ENCODE measurements at regions not wholly inside any gene's neighbourhood (a gene's known extent, or its start where the extent isn't known, plus 50 kb on each side); places are given as distances from the start of the nearest gene placed in this dataset.
A peak's percentile ranks its signal among the peaks of the same experiment; 100 is the strongest.

DNA sequence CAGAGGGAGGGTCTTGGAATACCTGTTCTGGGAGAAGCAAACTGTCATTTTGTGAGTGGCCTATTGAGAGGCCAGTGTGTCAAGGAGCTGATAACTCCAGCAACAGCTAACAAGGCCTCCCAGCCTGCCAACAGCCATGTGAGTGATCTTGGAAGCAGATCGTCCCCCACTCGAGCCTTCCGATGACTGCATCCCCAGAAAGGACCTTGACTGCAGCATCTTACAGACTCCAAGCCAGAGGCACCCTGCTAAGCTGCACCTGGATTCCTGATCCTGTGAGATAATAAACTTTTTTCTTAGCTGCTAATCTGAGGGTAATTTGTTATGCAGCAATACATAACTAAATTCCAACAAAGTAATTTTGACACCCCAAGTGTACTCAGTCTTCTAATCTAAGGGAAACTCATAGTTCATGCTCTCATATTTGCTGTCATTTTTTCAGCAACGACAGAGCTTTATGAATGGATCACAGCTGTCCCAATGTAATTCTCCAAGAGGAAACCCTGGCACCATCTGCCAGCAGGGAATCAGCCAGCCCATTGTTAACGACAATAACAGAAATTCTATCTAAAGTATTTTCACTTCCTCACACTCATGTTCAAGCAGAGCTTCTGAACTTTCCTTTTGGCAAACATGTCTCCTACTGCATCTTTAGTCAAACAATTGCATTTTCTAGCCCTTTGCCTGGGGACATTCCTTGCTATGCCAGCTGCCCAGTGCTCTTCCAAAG lies 470.2 kb upstream of the BTBD3 start:
- H3K4me1 ChIP-seq (replicated peaks in 1 of 4; ENCODE audit: control insufficient read depth in 3 of 4, insufficient read depth in 4 of 4, low read length in 3 of 4) = peaks cover 1 to 23% (median 12%) of the 10 kb centered on the region in 4 experiments
- H2BK120ac ChIP-seq (replicated peaks; ENCODE audit: low read depth, low read length) = no peak overlapping the region
- ChIA-PET POLR2A (ENCODE audit: partially characterized antibody) (no interaction called here), CTCF (ENCODE audit: partially characterized antibody) (interaction anchor here (0.8 to 1.1 kb wide), 2 partner anchors 12 to 108 kb away, joined by 3 read pairs; no protein-coding TSS in a partner anchor)
- FAIRE-seq (no peak), DNase-seq (ENCODE audit: low read depth in 1 of 2, low spot score in 2 of 2) (no peak)
- H3K9me3 ChIP-seq (ENCODE audit: insufficient read depth in 2 of 2, low read depth in 1 of 2, low read length in 1 of 2) = no peaks in the 10 kb centered on the region
- no peaks in the 10 kb centered on the region; a peak in 1 of 8 replicates for H3K36me3 ChIP-seq (ENCODE audit: control insufficient read depth in 2 of 4, insufficient read depth in 4 of 4, low read length in 3 of 4)
- peak overlapping the region; percentile 57; the same call in 1 of the 2 replicates for H2BK5ac ChIP-seq (ENCODE audit: low read depth, low read length)
- peak overlapping the region in 1 of 2 experiments; percentile 22; a peak in 2 of 4 replicates for H3K4me2 ChIP-seq (ENCODE audit: insufficient read depth in 1 of 2, low read depth in 2 of 2, low read length in 2 of 2)
- H2AFZ ChIP-seq (ENCODE audit: low read length) = no peak overlapping the region
- no peak overlapping the region for H3K56ac ChIP-seq (replicated peaks; ENCODE audit: insufficient read length, low read depth, low read length)
- WGBS, 2 experiments (ENCODE audit: extremely low coverage in 1 of 2, insufficient coverage in 1 of 2, insufficient read length in 1 of 2, insufficient replicate concordance in 2 of 2, low coverage in 1 of 2, low lambda C conversion rate in 2 of 2, missing lambda C conversion rate in 1 of 2) = 52% methylated on average over 5 of the region's 5 CpGs; no CpG with 5 or more reads in 1 of the 2 experiments
- H3K27me3 ChIP-seq (replicated peaks in 1 of 4; ENCODE audit: control insufficient read depth in 3 of 4, extremely low read depth in 1 of 4, insufficient read depth in 3 of 4, low read length in 3 of 4) = no peaks in the 10 kb centered on the region
- H2BK12ac ChIP-seq (ENCODE audit: low read depth, low read length) = peak overlapping the region; percentile 72; the same call in 1 of the 2 replicates
- H3K4ac ChIP-seq (replicated peaks; ENCODE audit: insufficient read length, low read depth, low read length) = peak overlapping the region; percentile 47
- H4K91ac ChIP-seq (replicated peaks; ENCODE audit: insufficient read length, low read length) = no peak overlapping the region
- no peaks in the 10 kb centered on the region for H3K79me1 ChIP-seq (ENCODE audit: low read depth, low read length)
- no peak overlapping the region for H4K5ac ChIP-seq (ENCODE audit: insufficient read length, low read depth, low read length)
- H4K8ac ChIP-seq (ENCODE audit: extremely low read depth, insufficient read depth, low read length) = no peak overlapping the region
- H3K9ac ChIP-seq (replicated peaks in 1 of 4; ENCODE audit: extremely low read depth in 1 of 4, low read depth in 3 of 4, low read length in 3 of 4) = no peak overlapping the region
- H3K14ac ChIP-seq (ENCODE audit: insufficient read length) = no peak overlapping the region
- H2BK20ac ChIP-seq (ENCODE audit: low read length) = 0 out of 2 replicates have a peak overlapping the region, but pooled peaks have one; percentile 56
- H3K23ac ChIP-seq (ENCODE audit: insufficient read length) = no peak overlapping the region
- H3K18ac ChIP-seq (ENCODE audit: extremely low read depth, low read length) = peak overlapping the region; percentile 73
- H2BK15ac ChIP-seq (ENCODE audit: low read length) = no peak overlapping the region
- H3K4me3 ChIP-seq (ENCODE audit: extremely low read depth in 1 of 4, insufficient read depth in 2 of 4, low read depth in 3 of 4, low read length in 4 of 4) = no peak overlapping the region
- H3K79me2 ChIP-seq (ENCODE audit: control insufficient read depth in 1 of 2, insufficient read depth in 2 of 2, low read length in 2 of 2) = no peaks in the 10 kb centered on the region
- no peak overlapping the region for H2AK5ac ChIP-seq (ENCODE audit: low read depth, low read length)
- no peaks in the 10 kb centered on the region for H4K20me1 ChIP-seq (replicated peaks in 1 of 2; ENCODE audit: control insufficient read depth in 1 of 2, insufficient read depth in 2 of 2, low read length in 2 of 2)
- H3K27ac ChIP-seq (ENCODE audit: low read depth, low read length) = no peak overlapping the region; the same call in 1 of the 2 replicates
- no peaks in the 10 kb centered on the region for H3K23me2 ChIP-seq (ENCODE audit: low read depth, low read length)
- TF ChIP-seq CEBPB (IDR thresholded peaks at IDR 0.05; ENCODE audit: low read depth, low read length) (no peak), SRF (IDR thresholded peaks at IDR 0.05; ENCODE audit: low read depth, low read length) (no peak), GABPA (IDR thresholded peaks at IDR 0.05; ENCODE audit: borderline replicate concordance, insufficient read depth, low read length) (no peak), YY1 (IDR thresholded peaks at IDR 0.05; ENCODE audit: low read depth, low read length) (no peak), KDM1A (IDR thresholded peaks at IDR 0.05; ENCODE audit: borderline replicate concordance, low read length) (no peak), BACH1 (IDR thresholded peaks at IDR 0.05; ENCODE audit: low read length) (no peak), RXRA (IDR thresholded peaks at IDR 0.05; ENCODE audit: insufficient read depth, low read depth, low read length) (no peak), CHD1 (IDR thresholded peaks at IDR 0.05; ENCODE audit: low read depth, low read length) (no peak), SIX5 (IDR thresholded peaks at IDR 0.05; ENCODE audit: low read depth, low read length) (no peak), MAFK (IDR thresholded peaks at IDR 0.05; ENCODE audit: low read depth, low read length) (no peak)
- TF ChIP-seq, protein P1, sequence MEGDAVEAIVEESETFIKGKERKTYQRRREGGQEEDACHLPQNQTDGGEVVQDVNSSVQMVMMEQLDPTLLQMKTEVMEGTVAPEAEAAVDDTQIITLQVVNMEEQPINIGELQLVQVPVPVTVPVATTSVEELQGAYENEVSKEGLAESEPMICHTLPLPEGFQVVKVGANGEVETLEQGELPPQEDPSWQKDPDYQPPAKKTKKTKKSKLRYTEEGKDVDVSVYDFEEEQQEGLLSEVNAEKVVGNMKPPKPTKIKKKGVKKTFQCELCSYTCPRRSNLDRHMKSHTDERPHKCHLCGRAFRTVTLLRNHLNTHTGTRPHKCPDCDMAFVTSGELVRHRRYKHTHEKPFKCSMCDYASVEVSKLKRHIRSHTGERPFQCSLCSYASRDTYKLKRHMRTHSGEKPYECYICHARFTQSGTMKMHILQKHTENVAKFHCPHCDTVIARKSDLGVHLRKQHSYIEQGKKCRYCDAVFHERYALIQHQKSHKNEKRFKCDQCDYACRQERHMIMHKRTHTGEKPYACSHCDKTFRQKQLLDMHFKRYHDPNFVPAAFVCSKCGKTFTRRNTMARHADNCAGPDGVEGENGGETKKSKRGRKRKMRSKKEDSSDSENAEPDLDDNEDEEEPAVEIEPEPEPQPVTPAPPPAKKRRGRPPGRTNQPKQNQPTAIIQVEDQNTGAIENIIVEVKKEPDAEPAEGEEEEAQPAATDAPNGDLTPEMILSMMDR (IDR thresholded peaks at IDR 0.05; ENCODE audit: control extremely low read depth in 1 of 3, insufficient read depth in 1 of 3, low read depth in 1 of 3, low read length in 3 of 3) = no peak

Measured in H1 (cell line).